Epithelial cell of esophagus (primary cell): ENCODE measurements at regions not wholly inside any gene's neighbourhood (a gene's known extent, or its start where the extent isn't known, plus 50 kb on each side); places are given as distances from the start of the nearest gene placed in this dataset.

Source experiments
- DNase-seq: peaks from one replicate; pipeline ENCODE4 v3.0.0; 2010; ENCODE audit warnings: low read depth
- H3K4me3 ChIP-seq: 2 replicates; pipeline ENCODE4 v1.5.1; 2011; ENCODE audit warnings: mild to moderate bottlenecking, low read length, control low read depth
- TF ChIP-seq, protein P1 (sequence below): IDR thresholded peaks from 2 replicates; pipeline ENCODE4 v1.5.1; 2011; ENCODE audit warnings: low read depth, mild to moderate bottlenecking, low read length, control low read depth, inconsistent platforms; ENCODE audit not compliant: insufficient read depth; ENCODE audit errors: missing control alignments

DNA sequence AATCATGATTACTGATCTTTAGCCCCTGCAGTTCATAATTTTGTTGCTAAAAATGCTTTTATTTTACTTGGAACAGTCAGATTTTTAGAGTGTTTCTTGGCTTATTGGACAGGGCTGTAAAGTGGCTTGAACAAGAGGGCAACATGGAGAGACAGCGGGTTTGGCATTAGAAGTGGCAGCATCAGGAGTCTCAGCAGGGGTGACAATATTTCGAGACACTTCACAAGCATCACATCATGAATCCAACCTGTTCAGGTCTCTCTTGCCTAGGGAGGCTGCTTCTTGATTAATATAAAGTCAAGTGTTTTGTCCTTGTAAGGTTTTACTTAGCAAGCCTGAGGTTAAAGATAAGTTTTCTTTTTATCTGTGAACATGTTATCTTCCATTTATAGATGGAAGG, 2249.5 kb downstream of the LRRC4C start:
- TF ChIP-seq, protein P1, sequence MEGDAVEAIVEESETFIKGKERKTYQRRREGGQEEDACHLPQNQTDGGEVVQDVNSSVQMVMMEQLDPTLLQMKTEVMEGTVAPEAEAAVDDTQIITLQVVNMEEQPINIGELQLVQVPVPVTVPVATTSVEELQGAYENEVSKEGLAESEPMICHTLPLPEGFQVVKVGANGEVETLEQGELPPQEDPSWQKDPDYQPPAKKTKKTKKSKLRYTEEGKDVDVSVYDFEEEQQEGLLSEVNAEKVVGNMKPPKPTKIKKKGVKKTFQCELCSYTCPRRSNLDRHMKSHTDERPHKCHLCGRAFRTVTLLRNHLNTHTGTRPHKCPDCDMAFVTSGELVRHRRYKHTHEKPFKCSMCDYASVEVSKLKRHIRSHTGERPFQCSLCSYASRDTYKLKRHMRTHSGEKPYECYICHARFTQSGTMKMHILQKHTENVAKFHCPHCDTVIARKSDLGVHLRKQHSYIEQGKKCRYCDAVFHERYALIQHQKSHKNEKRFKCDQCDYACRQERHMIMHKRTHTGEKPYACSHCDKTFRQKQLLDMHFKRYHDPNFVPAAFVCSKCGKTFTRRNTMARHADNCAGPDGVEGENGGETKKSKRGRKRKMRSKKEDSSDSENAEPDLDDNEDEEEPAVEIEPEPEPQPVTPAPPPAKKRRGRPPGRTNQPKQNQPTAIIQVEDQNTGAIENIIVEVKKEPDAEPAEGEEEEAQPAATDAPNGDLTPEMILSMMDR, result no peak
- no peak for DNase-seq
- no peak overlapping the region for H3K4me3 ChIP-seq

DNA sequence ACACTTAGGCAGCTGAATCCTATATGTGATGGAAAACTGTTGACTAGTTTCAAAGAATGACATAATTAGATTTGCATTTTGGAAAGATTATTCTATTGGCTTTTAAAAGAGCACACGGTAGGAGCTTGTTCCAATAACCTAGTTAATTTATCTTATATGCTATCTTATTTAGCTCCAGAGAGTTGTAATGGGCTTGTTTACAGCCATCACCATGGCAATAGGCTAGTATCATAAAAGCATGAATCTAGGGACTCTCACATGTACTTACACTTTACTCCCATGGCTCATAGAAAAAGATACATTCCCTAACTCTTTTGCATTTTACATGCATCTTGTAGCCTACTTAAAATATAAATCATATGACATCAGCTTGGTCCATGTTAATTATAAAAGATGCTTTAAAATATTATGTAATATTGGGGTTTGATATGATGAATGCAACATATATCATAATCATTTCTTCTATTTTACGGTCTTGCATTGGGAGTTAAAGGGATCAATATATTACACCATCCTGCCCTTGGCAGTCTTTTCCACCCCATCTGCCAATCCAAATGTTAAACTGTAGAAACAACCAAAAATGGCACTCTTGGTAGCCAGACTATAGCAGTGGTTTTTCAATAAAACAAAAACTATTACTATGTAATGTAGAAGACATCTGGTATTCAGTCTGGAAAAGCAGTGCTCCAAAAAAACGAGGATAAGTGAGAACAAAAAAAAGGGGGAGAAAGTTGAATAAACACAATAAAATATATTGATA, 2254.0 kb downstream of the LRRC4C start:
- H3K4me3 ChIP-seq, result no peak overlapping the region
- TF ChIP-seq, protein P1, result no peak
- no peak for DNase-seq

DNA sequence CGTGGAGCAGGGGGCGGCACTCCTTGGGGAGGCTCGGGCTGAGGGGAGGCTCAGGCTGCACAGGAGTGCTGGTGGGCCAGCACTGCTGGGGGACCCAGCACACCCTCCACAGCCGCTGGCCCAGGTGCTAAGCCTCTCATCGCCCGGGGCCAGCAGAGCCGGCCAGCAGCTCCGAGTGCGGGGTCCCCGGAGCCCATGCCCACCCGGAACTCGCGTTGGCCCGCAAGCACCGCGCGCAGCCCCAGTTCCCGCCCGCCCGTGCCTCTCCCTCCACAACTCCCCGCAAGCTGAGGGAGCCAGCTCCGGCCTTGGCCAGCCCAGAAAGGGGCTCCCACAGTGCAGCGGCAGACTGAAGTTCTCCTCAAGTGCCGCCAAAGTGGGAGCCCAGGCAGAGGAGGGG, 2266.8 kb downstream of the LRRC4C start:
- DNase-seq, result no peak
- TF ChIP-seq, protein P1, result no peak

DNA sequence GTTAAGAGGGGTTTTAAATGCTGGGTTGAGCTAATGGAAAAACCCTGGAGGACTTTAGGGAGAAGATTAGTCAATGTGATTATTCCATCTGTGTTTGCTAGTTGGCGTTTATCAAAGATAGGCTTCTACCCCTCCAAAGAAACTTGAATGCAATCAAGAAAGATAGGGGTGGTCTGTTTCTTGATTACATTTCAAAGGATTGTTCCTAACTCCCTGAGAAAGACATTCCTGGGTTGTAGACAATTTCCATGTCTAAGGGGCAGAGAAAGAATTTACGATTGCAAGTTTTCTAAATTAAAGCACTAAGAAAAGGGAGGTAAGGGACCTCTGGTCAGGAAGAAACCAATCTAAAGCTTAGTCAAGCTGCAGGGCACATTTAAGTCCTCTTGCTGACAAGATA, 2268.7 kb downstream of the LRRC4C start:
- DNase-seq, result no peak
- TF ChIP-seq, protein P1, result no peak
- H3K4me3 ChIP-seq, result no peak overlapping the region

More for the DNA sequence above, 2266.8 kb downstream of the LRRC4C start:
- no peak overlapping the region for H3K4me3 ChIP-seq

DNA sequence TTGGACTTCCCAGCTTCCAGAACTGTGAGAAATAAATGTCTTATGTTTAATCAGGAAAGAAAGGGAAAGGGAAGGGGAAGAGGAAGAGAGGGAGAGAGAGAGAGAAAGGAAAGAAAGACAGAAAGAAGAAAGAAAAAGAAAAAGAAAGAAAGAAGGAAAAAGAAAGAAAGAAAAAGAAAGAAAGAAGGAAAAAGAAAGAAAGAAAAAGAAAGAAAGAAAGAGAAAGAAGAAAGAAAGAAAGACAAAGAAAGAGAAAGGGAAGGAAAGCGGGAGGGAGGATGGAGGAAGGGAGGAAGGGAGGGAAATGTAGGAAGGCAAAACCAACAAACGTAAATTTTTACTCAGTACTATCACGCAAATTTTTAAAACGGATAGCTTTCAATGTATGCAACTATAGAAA, 2281.8 kb downstream of the LRRC4C start:
- H3K4me3 ChIP-seq, result no peak overlapping the region
- no peak for DNase-seq
- TF ChIP-seq, protein P1, result no peak

DNA sequence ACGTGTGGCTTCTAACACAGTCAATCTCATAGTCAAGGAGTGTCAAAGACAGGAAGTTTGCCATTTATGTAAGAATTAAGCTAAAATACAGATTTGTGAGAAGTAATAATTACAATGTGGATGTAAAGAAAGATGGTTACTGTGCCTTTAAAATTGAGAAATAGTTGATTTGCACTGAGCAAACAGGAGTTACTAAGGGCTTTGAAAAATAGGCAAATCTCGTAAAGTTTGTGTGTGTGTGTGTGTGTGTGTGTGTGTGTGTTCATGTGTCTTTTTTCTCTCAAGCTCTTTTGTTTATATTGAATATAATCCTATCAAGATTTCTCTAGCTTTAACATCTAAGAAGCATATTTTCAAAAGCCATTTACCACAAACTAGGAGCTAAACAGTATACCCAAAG, 2284.5 kb downstream of the LRRC4C start:
- no peak overlapping the region for H3K4me3 ChIP-seq
- TF ChIP-seq, protein P1, result no peak
- no peak for DNase-seq

DNA sequence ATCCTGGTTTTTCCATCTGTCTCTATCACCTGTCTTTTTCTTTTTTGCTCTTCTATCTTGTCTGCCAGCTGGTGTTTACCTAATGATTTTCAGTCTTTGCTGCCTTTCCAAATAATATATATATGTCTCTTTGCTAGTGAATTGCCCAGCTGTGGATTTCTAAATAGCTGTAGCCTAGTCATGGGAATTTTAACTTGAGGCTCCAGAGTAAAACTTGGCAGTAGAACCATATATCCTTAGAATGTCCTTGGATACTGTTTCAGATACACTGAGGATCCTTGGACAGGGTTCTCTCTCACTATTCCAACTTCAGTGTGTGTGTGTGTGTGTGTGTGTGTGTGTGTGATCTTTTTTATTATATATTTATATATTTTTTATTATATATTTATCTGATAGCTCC, 2285.3 kb downstream of the LRRC4C start:
- DNase-seq, result no peak

More for the DNA sequence above, 2285.3 kb downstream of the LRRC4C start:
- H3K4me3 ChIP-seq, result no peak overlapping the region
- TF ChIP-seq, protein P1, result no peak
